IMR-90 (cell line): ENCODE measurements at regions not wholly inside any gene's neighbourhood (a gene's known extent, or its start where the extent isn't known, plus 50 kb on each side); places are given as distances from the start of the nearest gene placed in this dataset.

Source experiments
- ATAC-seq: fragments of 200-7000 bp; cut with Tn5 transposase; 2 replicates; pipeline ENCODE4 v1.9.1; 2020; ENCODE audit warnings: low read depth, mild to moderate bottlenecking, moderate library complexity
- BruUV-seq: library from RNA; stranded (reverse); fragments of 400-500 nt; replicated peaks from 2 replicates; lab custom pipeline; 2021; lab: Mats Ljungman, UMichigan
- CTCF ChIA-PET: fragments of 300-600 bp; formaldehyde crosslinking; extraction: SDS; loops from one replicate; lab custom pipeline; 2021; ENCODE audit warnings: antibody characterized with exemption; lab: Yijun Ruan, JAX
- POLR2A ChIA-PET: fragments of 300-600 bp; sonication (Branson Sonifier 250); formaldehyde crosslinking; loops from one replicate; lab custom pipeline; 2022; ENCODE audit warnings: antibody characterized with exemption; ENCODE audit not compliant: unreplicated experiment; lab: Charles Lee
- DNase-seq: peaks from one replicate; pipeline ENCODE4 v3.0.0; 2013
- H2AFZ ChIP-seq: replicated peaks from 2 replicates; pipeline ENCODE3; 2013; ENCODE audit warnings: low read length, mild to moderate bottlenecking; ENCODE audit not compliant: poor library complexity
- H2AK5ac ChIP-seq: 2 replicates; pipeline ENCODE4 v1.6.1; 2013; ENCODE audit warnings: low read depth, low read length, inconsistent platforms
- H2AK9ac ChIP-seq: replicated peaks from 2 replicates; pipeline ENCODE3; 2013; ENCODE audit warnings: mild to moderate bottlenecking, low read depth, low read length, moderate library complexity; ENCODE audit not compliant: poor library complexity
- H2BK120ac ChIP-seq: 2 replicates; pipeline ENCODE4 v1.6.1; 2013; ENCODE audit warnings: low read depth, low read length, inconsistent platforms
- H2BK15ac ChIP-seq: 3 replicates; pipeline ENCODE4 v1.6.1; 2013; ENCODE audit warnings: low read depth, low read length, inconsistent platforms
- H2BK20ac ChIP-seq: 2 replicates; pipeline ENCODE4 v1.6.1; 2013; ENCODE audit warnings: low read depth, mild to moderate bottlenecking, inconsistent platforms, low read length, moderate library complexity
- H2BK5ac ChIP-seq: 2 replicates; pipeline ENCODE4 v1.6.1; 2013; ENCODE audit warnings: mild to moderate bottlenecking, low read depth, low read length, inconsistent platforms; ENCODE audit not compliant: poor library complexity, severe bottlenecking
- H3K14ac ChIP-seq: replicated peaks from 2 replicates; pipeline ENCODE4 v1.6.1; 2013; ENCODE audit warnings: low read depth, low read length, inconsistent platforms
- H3K18ac ChIP-seq: 2 replicates; pipeline ENCODE4 v1.6.1; 2013; ENCODE audit warnings: low read depth, low read length, control low read depth
- H3K23ac ChIP-seq: 2 replicates; pipeline ENCODE4 v1.6.1; 2013; ENCODE audit warnings: low read depth, low read length, inconsistent platforms
- H3K27ac ChIP-seq: 2 replicates; pipeline ENCODE4 v1.5.1; 2013; ENCODE audit warnings: mild to moderate bottlenecking, control low read depth, low read length; ENCODE audit not compliant: insufficient read depth
- H3K27me3 ChIP-seq: 2 replicates; pipeline ENCODE4 v1.6.1; 2013; ENCODE audit warnings: low read length; ENCODE audit not compliant: control insufficient read depth, insufficient read depth
- H3K36me3 ChIP-seq: 2 replicates; pipeline ENCODE4 v1.6.1; 2013; ENCODE audit warnings: low read length, mixed read lengths; ENCODE audit not compliant: control insufficient read depth, insufficient read depth
- H3K4ac ChIP-seq: 2 replicates; pipeline ENCODE4 v1.6.1; 2013; ENCODE audit warnings: low read depth, low read length, inconsistent platforms
- H3K4me1 ChIP-seq: 2 replicates; pipeline ENCODE4 v1.6.1; 2013; ENCODE audit warnings: low read length, mixed read lengths; ENCODE audit not compliant: control insufficient read depth, insufficient read depth
- H3K4me2 ChIP-seq: 2 replicates; pipeline ENCODE4 v1.6.1; 2013; ENCODE audit warnings: low read depth, mild to moderate bottlenecking, control low read depth, low read length, moderate library complexity
- H3K4me3 ChIP-seq: 2 replicates; pipeline ENCODE4 v1.5.1; 2013; ENCODE audit warnings: low read depth, mild to moderate bottlenecking, control low read depth, low read length, moderate library complexity; ENCODE audit not compliant: insufficient read depth
- H3K56ac ChIP-seq: 2 replicates; pipeline ENCODE4 v1.6.1; 2013; ENCODE audit warnings: low read length, inconsistent platforms; ENCODE audit not compliant: insufficient read depth; ENCODE audit errors: extremely low read depth
- H3K79me1 ChIP-seq, 2 experiments: 2 replicates each; pipeline ENCODE4 v1.6.1; 2013; ENCODE audit warnings: low read length in 2 of 2, inconsistent platforms in 1 of 2, low read depth in 1 of 2
- H3K9ac ChIP-seq: 2 replicates; pipeline ENCODE4 v1.6.1; 2013; ENCODE audit warnings: low read depth, low read length, control low read depth
- H3K9me1 ChIP-seq: 2 replicates; pipeline ENCODE4 v1.6.1; 2013; ENCODE audit warnings: low read length, inconsistent platforms; ENCODE audit not compliant: insufficient read depth
- H3K9me3 ChIP-seq: 2 replicates; pipeline ENCODE4 v1.6.1; 2013; ENCODE audit warnings: low read length; ENCODE audit not compliant: control insufficient read depth, insufficient read depth
- H4K20me1 ChIP-seq: 2 replicates; pipeline ENCODE4 v1.6.1; 2013; ENCODE audit warnings: low read length, inconsistent platforms; ENCODE audit not compliant: insufficient read depth
- H4K5ac ChIP-seq: 2 replicates; pipeline ENCODE4 v1.6.1; 2013; ENCODE audit warnings: mild to moderate bottlenecking, low read depth, low read length, control low read depth
- H4K8ac ChIP-seq, 2 experiments: 2 replicates each; pipeline ENCODE4 v1.6.1; 2013; ENCODE audit warnings: low read depth in 2 of 2, low read length in 2 of 2, control low read depth in 1 of 2, inconsistent platforms in 1 of 2
- H4K91ac ChIP-seq: 2 replicates; pipeline ENCODE4 v1.6.1; 2013; ENCODE audit warnings: low read depth, low read length, inconsistent platforms; ENCODE audit not compliant: insufficient read depth
- BHLHE40 ChIP-seq: fragments of 150-350 bp; IDR thresholded peaks from 2 replicates; pipeline ENCODE4 v1.6.1; 2016; ENCODE audit warnings: mild to moderate bottlenecking, low read depth, low read length
- CEBPB ChIP-seq: IDR thresholded peaks from 2 replicates; pipeline ENCODE4 v1.6.1; 2012; ENCODE audit warnings: low read depth, low read length, improper control_type of control experiment
- CHD1 ChIP-seq: IDR thresholded peaks from 2 replicates; pipeline ENCODE4 v1.6.1; 2012; ENCODE audit warnings: low read depth, low read length, improper control_type of control experiment
- ELK1 ChIP-seq: fragments of 150-350 bp; IDR thresholded peaks from 2 replicates; pipeline ENCODE4 v1.6.1; 2016; ENCODE audit warnings: low read depth, mild to moderate bottlenecking, low read length, moderate library complexity, borderline replicate concordance
- MAFK ChIP-seq: IDR thresholded peaks from 2 replicates; pipeline ENCODE4 v1.6.1; 2012; ENCODE audit warnings: low read depth, low read length, improper control_type of control experiment
- MAZ ChIP-seq: IDR thresholded peaks from 2 replicates; pipeline ENCODE4 v1.6.1; 2012; ENCODE audit warnings: low read depth, mild to moderate bottlenecking, low read length, improper control_type of control experiment, moderate library complexity, borderline replicate concordance
- NFE2L2 ChIP-seq: fragments of 150-350 bp; IDR thresholded peaks from 2 replicates; pipeline ENCODE4 v1.6.1; 2016; ENCODE audit warnings: low read depth, mild to moderate bottlenecking, low read length
- POLR2A ChIP-seq: IDR thresholded peaks from 2 replicates; pipeline ENCODE4 v1.6.1; 2012; ENCODE audit warnings: mild to moderate bottlenecking, low read depth, low read length
- RAD21 ChIP-seq: IDR thresholded peaks from 2 replicates; pipeline ENCODE4 v1.6.1; 2012; ENCODE audit warnings: low read length, improper control_type of control experiment
- RCOR1 ChIP-seq: IDR thresholded peaks from 2 replicates; pipeline ENCODE4 v1.6.1; 2012; ENCODE audit warnings: mild to moderate bottlenecking, low read length, improper control_type of control experiment; ENCODE audit not compliant: insufficient replicate concordance
- RFX5 ChIP-seq: IDR thresholded peaks from 2 replicates; pipeline ENCODE4 v1.8.0; 2012; ENCODE audit warnings: low read depth, mild to moderate bottlenecking, low read length, moderate library complexity
- SMC3 ChIP-seq: fragments of 150-350 bp; IDR thresholded peaks from 2 replicates; pipeline ENCODE4 v1.6.1; 2016; ENCODE audit warnings: low read depth, mild to moderate bottlenecking, antibody characterized with exemption, low read length, moderate library complexity
- USF2 ChIP-seq: fragments of 150-350 bp; IDR thresholded peaks from 2 replicates; pipeline ENCODE4 v1.6.1; 2017; ENCODE audit warnings: mild to moderate bottlenecking, antibody characterized with exemption, low read length, low read depth
- WGBS, 2 experiments: methylation state at CpG; one replicate each; pipeline versions ENCODE4 v1.1.5 to v1.1.7; 2013; ENCODE audit warnings: missing lambda C conversion rate in 2 of 2; ENCODE audit not compliant: insufficient read length in 1 of 2; ENCODE audit errors: extremely low coverage in 2 of 2; 5-methylcytosine and 5-hydroxymethylcytosine counted together
- dilution Hi-C: fragments of 300-500 bp; cut with HindIII; formaldehyde crosslinking; loops from one replicate; pipeline ENCODE4 v1.14.3; 2018; ENCODE audit warnings: low sequenced_read_pairs; ENCODE audit not compliant: unreplicated experiment
- in situ Hi-C: fragments of 300-500 bp; cut with MboI; formaldehyde crosslinking; loops from 3 replicates; pipeline ENCODE4 v1.14.3; 2019; ENCODE audit warnings: low sequenced_read_pairs, inconsistent platforms, mixed read lengths
- intact Hi-C: fragments of 100-400 bp; cut with micrococcal nuclease; formaldehyde crosslinking; loops from 2 replicates; pipeline ENCODE4 v1.10.0; 2022

- in situ Hi-C loops, result no loop called here
- Histone ChIP-seq H3K14ac (no peak overlapping the region), H2AK9ac (no peak overlapping the region), H2BK20ac (no peak overlapping the region), H2BK120ac (no peak overlapping the region), H2BK5ac (no peak overlapping the region), H3K27ac (no peak overlapping the region), H2AK5ac (no peak overlapping the region), H3K56ac (no peak overlapping the region), H4K91ac (no peak overlapping the region), H3K4me3 (no peak overlapping the region), H3K27me3 (no peaks in the 10 kb centered on the region; the same call in 1 of the 2 replicates), H4K8ac (no peak overlapping the region), H3K4me1 (no peaks in the 10 kb centered on the region), H3K23ac (no peak overlapping the region), H3K9me1 (no peaks in the 10 kb centered on the region), H3K4ac (no peak overlapping the region), H3K4me2 (no peak overlapping the region), H3K9me3 (peaks cover under 1% of the 10 kb centered on the region), H2BK15ac (no peak overlapping the region), H3K79me1 (no peaks in the 10 kb centered on the region), H2AFZ (no peak overlapping the region), H3K18ac (no peak overlapping the region), H3K36me3 (no peaks in the 10 kb centered on the region), H3K9ac (no peak overlapping the region), H4K5ac (no peak overlapping the region), H4K20me1 (no peaks in the 10 kb centered on the region)
- no peak for TF ChIP-seq POLR2A
- TF ChIP-seq MAZ, result no peak
- no peak for TF ChIP-seq USF2
- TF ChIP-seq NFE2L2, result no peak
- TF ChIP-seq RCOR1, result no peak
- TF ChIP-seq ELK1, result no peak
- no peak for TF ChIP-seq SMC3
- TF ChIP-seq MAFK, result no peak
- TF ChIP-seq BHLHE40, result no peak
- no peak for TF ChIP-seq CEBPB
- no peak for TF ChIP-seq RAD21
- no peak for TF ChIP-seq RFX5
- no peak for TF ChIP-seq CHD1
- 0% methylated on average over 1 of the region's 2 CpGs; no CpG with 5 or more reads in 1 of the 2 experiments for WGBS, 2 experiments
- intact Hi-C loops, result no loop called here
- ChIA-PET POLR2A (no interaction called here), CTCF (no interaction called here)
- ATAC-seq, result no peak
- BruUV-seq, result no TSS peak
- DNase-seq, result no peak
- dilution Hi-C loops, result no loop called here
Measured at GRCh38 chr10:129187331-129187730, 279.7 kb upstream of the MGMT start.
